GM23338 (cell line): ENCODE measurements at regions not wholly inside any gene's neighbourhood (a gene's known extent, or its start where the extent isn't known, plus 50 kb on each side); places are given as distances from the start of the nearest gene placed in this dataset.

Experiments
- ATAC-seq: fragments of 200-7000 bp; cut with Tn5 transposase; 3 replicates; pipeline ENCODE4 v1.9.1; 2020
- DNase-seq: peaks from one replicate; pipeline ENCODE4 v3.0.0-alpha.2; 2015; ENCODE audit warnings: low spot score
- H2AFZ ChIP-seq: fragments of 200-600 bp; sonication (generic); 2 replicates; pipeline ENCODE4 v1.8.0; 2016; ENCODE audit warnings: antibody characterized with exemption, mild to moderate bottlenecking, moderate library complexity
- H3F3A ChIP-seq: fragments of 200-600 bp; sonication (generic); replicated peaks from 2 replicates; pipeline ENCODE4 v1.8.0; 2017; ENCODE audit warnings: antibody characterized with exemption, mixed run types, low read depth
- H3K27ac ChIP-seq: fragments of 200-600 bp; sonication (generic); 2 replicates; pipeline ENCODE4 v1.6.1; 2016; ENCODE audit warnings: low read depth
- H3K27me3 ChIP-seq: fragments of 200-600 bp; sonication (generic); 2 replicates; pipeline ENCODE4 v1.8.0; 2016; ENCODE audit warnings: mild to moderate bottlenecking, mixed run types, moderate library complexity; ENCODE audit not compliant: insufficient read depth
- H3K36me3 ChIP-seq: fragments of 200-600 bp; sonication (generic); 2 replicates; pipeline ENCODE4 v1.8.0; 2016; ENCODE audit warnings: mild to moderate bottlenecking; ENCODE audit not compliant: insufficient read depth
- H3K4me1 ChIP-seq: fragments of 200-600 bp; sonication (generic); 2 replicates; pipeline ENCODE4 v1.8.0; 2016; ENCODE audit warnings: mild to moderate bottlenecking, moderate library complexity; ENCODE audit not compliant: insufficient read depth
- H3K4me2 ChIP-seq: fragments of 200-600 bp; sonication (generic); 2 replicates; pipeline ENCODE4 v1.7.1; 2017; ENCODE audit warnings: mixed run types
- H3K4me3 ChIP-seq: fragments of 200-600 bp; sonication (generic); 2 replicates; pipeline ENCODE4 v1.6.1; 2016; ENCODE audit warnings: mixed run types
- H3K79me2 ChIP-seq: fragments of 200-600 bp; sonication (generic); replicated peaks from 2 replicates; pipeline ENCODE4 v1.8.0; 2017; ENCODE audit warnings: mild to moderate bottlenecking; ENCODE audit not compliant: insufficient read depth
- H3K9me2 ChIP-seq: fragments of 200-600 bp; sonication (generic); 2 replicates; pipeline ENCODE4 v1.8.0; 2017; ENCODE audit not compliant: insufficient read depth
- H4K20me1 ChIP-seq: fragments of 200-600 bp; sonication (generic); replicated peaks from 2 replicates; pipeline ENCODE4 v1.8.0; 2017; ENCODE audit warnings: mild to moderate bottlenecking; ENCODE audit not compliant: insufficient read depth
- H3K27ac Mint-ChIP-seq: 2 replicates; pipeline ENCODE4 v1.8.0; 2020; ENCODE audit warnings: inconsistent platforms, mild to moderate bottlenecking, moderate library complexity, mixed read lengths
- H3K27me3 Mint-ChIP-seq: 3 replicates; pipeline ENCODE4 v1.8.0; 2022; ENCODE audit warnings: low read depth, mild to moderate bottlenecking, moderate library complexity, mixed read lengths, inconsistent platforms; ENCODE audit not compliant: insufficient read depth, poor library complexity
- H3K36me3 Mint-ChIP-seq: 3 replicates; pipeline ENCODE4 v1.8.0; 2021; ENCODE audit warnings: low read depth, mild to moderate bottlenecking, inconsistent platforms, moderate library complexity, mixed read lengths
- H3K4me1 Mint-ChIP-seq: 3 replicates; pipeline ENCODE4 v1.8.0; 2020; ENCODE audit warnings: mild to moderate bottlenecking, inconsistent platforms, mixed read lengths
- H3K4me3 Mint-ChIP-seq: 3 replicates; pipeline ENCODE4 v1.8.0; 2021; ENCODE audit warnings: moderate library complexity, mild to moderate bottlenecking, inconsistent platforms, mixed read lengths
- H3K9me3 Mint-ChIP-seq: 3 replicates; pipeline ENCODE4 v1.8.0; 2020; ENCODE audit warnings: moderate library complexity, mild to moderate bottlenecking, inconsistent platforms, mixed read lengths
- CREB1 ChIP-seq: fragments of 250-450 bp; sonication (Bioruptor Pico); IDR thresholded peaks from 2 replicates; pipeline ENCODE4 v1.5.0; 2020; ENCODE audit warnings: low read depth, mild to moderate bottlenecking, moderate library complexity
- EZH2 ChIP-seq: fragments of 200-600 bp; sonication (generic); IDR thresholded peaks from one replicate; pipeline ENCODE4 v1.8.0; 2017; ENCODE audit warnings: antibody characterized with exemption, mild to moderate bottlenecking, low read depth; ENCODE audit not compliant: unreplicated experiment
- EZH2phosphoT487 ChIP-seq: fragments of 200-600 bp; sonication (generic); IDR thresholded peaks from one replicate; pipeline ENCODE4 v1.8.1; 2018; ENCODE audit warnings: antibody characterized with exemption; ENCODE audit not compliant: unreplicated experiment
- STAT1 ChIP-seq: IDR thresholded peaks from one replicate; pipeline ENCODE4 v1.6.1; 2016; ENCODE audit warnings: antibody characterized with exemption; ENCODE audit not compliant: unreplicated experiment
- ZNF114 ChIP-seq: fragments of 250-450 bp; sonication (Bioruptor Pico); IDR thresholded peaks from 2 replicates; pipeline ENCODE4 v1.5.0; 2020; ENCODE audit warnings: mild to moderate bottlenecking, moderate library complexity
- ZNF331 ChIP-seq: fragments of 250-450 bp; sonication (Bioruptor Pico); IDR thresholded peaks from 2 replicates; pipeline ENCODE4 v1.5.0; 2020; ENCODE audit warnings: low read depth, mild to moderate bottlenecking, moderate library complexity
- TF ChIP-seq, protein P1 (sequence below): IDR thresholded peaks from 2 replicates; pipeline ENCODE4 v1.6.1; 2016; ENCODE audit warnings: antibody characterized with exemption
- TF ChIP-seq, protein P2 (sequence below): IDR thresholded peaks from one replicate; pipeline ENCODE4 v1.6.1; 2018; ENCODE audit warnings: antibody characterized with exemption; ENCODE audit not compliant: unreplicated experiment
- TF ChIP-seq, protein P3 (sequence below), 2 experiments: fragments of 200-600 bp in 1 of 2; sonication (generic) in 1 of 2; conservative IDR thresholded peaks; 2 replicates each; pipeline versions ENCODE4 v1.5.1 to v1.6.1; 2016 to 2017; ENCODE audit warnings: antibody characterized with exemption in 2 of 2, low read depth in 2 of 2, mild to moderate bottlenecking in 2 of 2, moderate library complexity in 1 of 2

- TF ChIP-seq CREB1 (CRISPR knock-in tag), result no peak
- no peak for TF ChIP-seq EZH2
- TF ChIP-seq ZNF331, result no peak
- TF ChIP-seq, protein P1, sequence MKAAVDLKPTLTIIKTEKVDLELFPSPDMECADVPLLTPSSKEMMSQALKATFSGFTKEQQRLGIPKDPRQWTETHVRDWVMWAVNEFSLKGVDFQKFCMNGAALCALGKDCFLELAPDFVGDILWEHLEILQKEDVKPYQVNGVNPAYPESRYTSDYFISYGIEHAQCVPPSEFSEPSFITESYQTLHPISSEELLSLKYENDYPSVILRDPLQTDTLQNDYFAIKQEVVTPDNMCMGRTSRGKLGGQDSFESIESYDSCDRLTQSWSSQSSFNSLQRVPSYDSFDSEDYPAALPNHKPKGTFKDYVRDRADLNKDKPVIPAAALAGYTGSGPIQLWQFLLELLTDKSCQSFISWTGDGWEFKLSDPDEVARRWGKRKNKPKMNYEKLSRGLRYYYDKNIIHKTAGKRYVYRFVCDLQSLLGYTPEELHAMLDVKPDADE, result no peak
- no peak for TF ChIP-seq STAT1
Observed at GRCh38 chr12:115897729-115898128, 379.8 kb downstream of the MED13L start (continued).

DNA sequence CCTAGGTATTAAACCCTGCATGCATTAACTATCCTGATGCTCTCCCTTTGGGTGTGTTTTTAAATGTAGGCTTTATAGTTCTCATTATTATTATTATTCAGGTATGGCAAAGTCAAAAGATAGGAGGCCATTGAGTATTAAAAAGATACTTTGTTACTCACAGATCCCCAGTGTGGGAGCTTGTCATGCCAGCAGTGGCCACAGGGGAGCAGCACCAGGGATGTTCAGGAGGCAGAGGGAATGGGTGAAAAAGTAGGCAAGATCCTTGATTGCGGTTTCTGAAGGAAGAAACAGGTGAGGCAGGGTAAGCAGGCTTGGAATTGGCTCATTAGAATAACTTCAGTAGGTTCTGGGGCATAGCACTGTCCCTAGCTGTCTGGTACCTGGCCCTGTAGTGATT lies 382.2 kb downstream of the MED13L start:
- H3K27ac ChIP-seq, result no peak overlapping the region
- peaks cover 16% of the 10 kb centered on the region for H3K9me3 Mint-ChIP-seq
- no peak overlapping the region for H3K4me2 ChIP-seq
- H3K79me2 ChIP-seq, result no peaks in the 10 kb centered on the region
- peaks cover 12% of the 10 kb centered on the region; the same call in 2 of the 3 replicates for H3K36me3 Mint-ChIP-seq
- peaks cover 16% of the 10 kb centered on the region for H3K4me1 Mint-ChIP-seq
- no peaks in the 10 kb centered on the region for H3K27me3 ChIP-seq
- H4K20me1 ChIP-seq, result no peaks in the 10 kb centered on the region
- peaks cover 4% of the 10 kb centered on the region; the same call in 1 of the 2 replicates for H3K9me2 ChIP-seq
- H3K27me3 Mint-ChIP-seq, result peaks cover 6% of the 10 kb centered on the region
- H3K4me3 Mint-ChIP-seq, result no peak overlapping the region
- no peak overlapping the region for H3K27ac Mint-ChIP-seq
- no peaks in the 10 kb centered on the region for H3F3A ChIP-seq
- H3K4me1 ChIP-seq, result peaks cover 16% of the 10 kb centered on the region
- H2AFZ ChIP-seq, result no peak overlapping the region
- no peaks in the 10 kb centered on the region for H3K36me3 ChIP-seq
- peak; percentile 63 for DNase-seq
- peak; percentile 43 for ATAC-seq
- H3K4me3 ChIP-seq, result no peak overlapping the region
- TF ChIP-seq ZNF114 (CRISPR knock-in tag) (no peak), CREB1 (CRISPR knock-in tag) (no peak), EZH2phosphoT487 (no peak)
- TF ChIP-seq, protein P2, sequence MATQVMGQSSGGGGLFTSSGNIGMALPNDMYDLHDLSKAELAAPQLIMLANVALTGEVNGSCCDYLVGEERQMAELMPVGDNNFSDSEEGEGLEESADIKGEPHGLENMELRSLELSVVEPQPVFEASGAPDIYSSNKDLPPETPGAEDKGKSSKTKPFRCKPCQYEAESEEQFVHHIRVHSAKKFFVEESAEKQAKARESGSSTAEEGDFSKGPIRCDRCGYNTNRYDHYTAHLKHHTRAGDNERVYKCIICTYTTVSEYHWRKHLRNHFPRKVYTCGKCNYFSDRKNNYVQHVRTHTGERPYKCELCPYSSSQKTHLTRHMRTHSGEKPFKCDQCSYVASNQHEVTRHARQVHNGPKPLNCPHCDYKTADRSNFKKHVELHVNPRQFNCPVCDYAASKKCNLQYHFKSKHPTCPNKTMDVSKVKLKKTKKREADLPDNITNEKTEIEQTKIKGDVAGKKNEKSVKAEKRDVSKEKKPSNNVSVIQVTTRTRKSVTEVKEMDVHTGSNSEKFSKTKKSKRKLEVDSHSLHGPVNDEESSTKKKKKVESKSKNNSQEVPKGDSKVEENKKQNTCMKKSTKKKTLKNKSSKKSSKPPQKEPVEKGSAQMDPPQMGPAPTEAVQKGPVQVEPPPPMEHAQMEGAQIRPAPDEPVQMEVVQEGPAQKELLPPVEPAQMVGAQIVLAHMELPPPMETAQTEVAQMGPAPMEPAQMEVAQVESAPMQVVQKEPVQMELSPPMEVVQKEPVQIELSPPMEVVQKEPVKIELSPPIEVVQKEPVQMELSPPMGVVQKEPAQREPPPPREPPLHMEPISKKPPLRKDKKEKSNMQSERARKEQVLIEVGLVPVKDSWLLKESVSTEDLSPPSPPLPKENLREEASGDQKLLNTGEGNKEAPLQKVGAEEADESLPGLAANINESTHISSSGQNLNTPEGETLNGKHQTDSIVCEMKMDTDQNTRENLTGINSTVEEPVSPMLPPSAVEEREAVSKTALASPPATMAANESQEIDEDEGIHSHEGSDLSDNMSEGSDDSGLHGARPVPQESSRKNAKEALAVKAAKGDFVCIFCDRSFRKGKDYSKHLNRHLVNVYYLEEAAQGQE, result no peak
- TF ChIP-seq, protein P1, result no peak
- TF ChIP-seq, protein P3, sequence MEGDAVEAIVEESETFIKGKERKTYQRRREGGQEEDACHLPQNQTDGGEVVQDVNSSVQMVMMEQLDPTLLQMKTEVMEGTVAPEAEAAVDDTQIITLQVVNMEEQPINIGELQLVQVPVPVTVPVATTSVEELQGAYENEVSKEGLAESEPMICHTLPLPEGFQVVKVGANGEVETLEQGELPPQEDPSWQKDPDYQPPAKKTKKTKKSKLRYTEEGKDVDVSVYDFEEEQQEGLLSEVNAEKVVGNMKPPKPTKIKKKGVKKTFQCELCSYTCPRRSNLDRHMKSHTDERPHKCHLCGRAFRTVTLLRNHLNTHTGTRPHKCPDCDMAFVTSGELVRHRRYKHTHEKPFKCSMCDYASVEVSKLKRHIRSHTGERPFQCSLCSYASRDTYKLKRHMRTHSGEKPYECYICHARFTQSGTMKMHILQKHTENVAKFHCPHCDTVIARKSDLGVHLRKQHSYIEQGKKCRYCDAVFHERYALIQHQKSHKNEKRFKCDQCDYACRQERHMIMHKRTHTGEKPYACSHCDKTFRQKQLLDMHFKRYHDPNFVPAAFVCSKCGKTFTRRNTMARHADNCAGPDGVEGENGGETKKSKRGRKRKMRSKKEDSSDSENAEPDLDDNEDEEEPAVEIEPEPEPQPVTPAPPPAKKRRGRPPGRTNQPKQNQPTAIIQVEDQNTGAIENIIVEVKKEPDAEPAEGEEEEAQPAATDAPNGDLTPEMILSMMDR (conservative IDR thresholded peaks at IDR 0.05; ENCODE audit: low read depth in 2 of 2), result peak; percentile 61 to 74
